Common myeloid progenitor, CD34-positive (primary cell): ENCODE measurements at regions not wholly inside any gene's neighbourhood (a gene's known extent, or its start where the extent isn't known, plus 50 kb on each side); places are given as distances from the start of the nearest gene placed in this dataset.

ENCODE experiments used
- CTCF ChIA-PET: fragments of 350-600 bp; sonication (Branson Sonifier 250); formaldehyde crosslinking; loops from one replicate; lab custom pipeline; 2021; ENCODE audit warnings: antibody characterized with exemption; lab: Charles Lee
- POLR2A ChIA-PET: fragments of 350-600 bp; sonication (Branson Sonifier 250); formaldehyde crosslinking; loops from one replicate; lab custom pipeline; 2021; ENCODE audit warnings: antibody characterized with exemption; lab: Charles Lee
- DNase-seq, 3 donors: peaks; one replicate each; pipeline versions ENCODE4 v3.0.0 to v3.0.0-alpha.2; 2013
- H3K27ac ChIP-seq, 2 experiments: 1 replicate in 1 of 2; 2 replicates in 1 of 2; pipeline ENCODE4 v1.7.0; 2013; ENCODE audit warnings: inconsistent platforms in 2 of 2, low read length in 2 of 2, mild to moderate bottlenecking in 2 of 2, low read depth in 1 of 2, moderate library complexity in 1 of 2; ENCODE audit not compliant: severe bottlenecking in 2 of 2, insufficient read depth in 1 of 2, poor library complexity in 1 of 2
- H3K27me3 ChIP-seq, 5 experiments: replicated peaks in 2 of 5; 1 replicate in 3 of 5; 2 replicates in 2 of 5; pipeline versions ENCODE4 v1.6.1 to v1.7.0; 2013; ENCODE audit warnings: low read length in 4 of 5, mild to moderate bottlenecking in 2 of 5, moderate library complexity in 2 of 5, inconsistent platforms in 1 of 5; ENCODE audit not compliant: insufficient read depth in 5 of 5, control insufficient read depth in 4 of 5
- H3K36me3 ChIP-seq, 4 experiments: 1 replicate in 2 of 4; 2 replicates in 2 of 4; pipeline versions ENCODE4 v1.6.1 to v1.7.0; 2013; ENCODE audit warnings: low read length in 3 of 4, control low read depth in 1 of 4, mild to moderate bottlenecking in 1 of 4; ENCODE audit not compliant: control insufficient read depth in 4 of 4, insufficient read depth in 4 of 4
- H3K4me1 ChIP-seq, 4 experiments: 1 replicate in 3 of 4; 2 replicates in 1 of 4; pipeline versions ENCODE4 v1.6.1 to v1.7.1; 2013; ENCODE audit warnings: low read length in 3 of 4, mild to moderate bottlenecking in 3 of 4, control low read depth in 1 of 4, inconsistent platforms in 1 of 4, moderate library complexity in 1 of 4; ENCODE audit not compliant: control insufficient read depth in 4 of 4, insufficient read depth in 4 of 4; ENCODE audit errors: control extremely low read depth in 1 of 4
- H3K4me3 ChIP-seq, 7 experiments: 1 replicate in 4 of 7; 2 replicates in 3 of 7; pipeline versions ENCODE4 v1.5.1 to v1.7.0; 2013; ENCODE audit warnings: mild to moderate bottlenecking in 7 of 7, low read length in 6 of 7, moderate library complexity in 6 of 7, inconsistent platforms in 2 of 7, low read depth in 2 of 7, control low read depth in 1 of 7; ENCODE audit not compliant: insufficient read depth in 4 of 7, control insufficient read depth in 1 of 7; ENCODE audit errors: extremely low read depth in 1 of 7
- H3K9me3 ChIP-seq, 5 experiments: 1 replicate in 4 of 5; 2 replicates in 1 of 5; pipeline versions ENCODE4 v1.6.1 to v1.7.1; 2013; ENCODE audit warnings: low read length in 4 of 5, mild to moderate bottlenecking in 2 of 5, inconsistent platforms in 1 of 5, low read depth in 1 of 5, moderate library complexity in 1 of 5; ENCODE audit not compliant: control insufficient read depth in 4 of 5, insufficient read depth in 2 of 5; ENCODE audit errors: control extremely low read depth in 1 of 5
- whole genome bisulfite sequencing: methylation state at CpG from one replicate; pipeline ENCODE4 v1.1.5; 2013; ENCODE audit not compliant: insufficient coverage; 5-methylcytosine and 5-hydroxymethylcytosine counted together

DNA sequence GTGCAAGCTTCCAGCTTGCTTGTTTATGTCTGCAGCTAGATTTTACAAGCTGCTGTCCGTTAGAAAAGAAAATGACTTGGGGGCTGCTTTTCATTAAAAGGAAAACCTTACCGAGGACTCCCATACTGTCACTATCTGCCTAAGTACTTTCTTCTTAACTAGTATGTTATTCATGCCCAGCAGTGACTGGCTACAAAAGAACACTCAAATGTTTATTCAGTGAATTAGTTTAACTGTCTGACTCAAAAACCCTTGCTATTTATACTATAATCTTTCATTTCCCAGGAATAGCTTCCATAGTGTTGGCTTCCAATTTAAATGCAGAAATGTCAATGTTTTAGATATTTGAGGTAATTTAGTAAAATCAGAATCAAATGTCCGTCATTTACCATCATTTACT, 164.9 kb downstream of the DTHD1 start:
- ChIA-PET CTCF (no interaction called here), POLR2A (no interaction called here)
- H3K9me3 ChIP-seq: no peaks in the 10 kb centered on the region
- H3K4me3 ChIP-seq: no peak overlapping the region
- H3K36me3 ChIP-seq: no peaks in the 10 kb centered on the region
- WGBS: 100% methylated on average over 1 of the region's 3 CpGs
- no peaks in the 10 kb centered on the region for H3K4me1 ChIP-seq
- H3K27ac ChIP-seq: no peak overlapping the region
- peaks cover 0 to 2% (median 0%) of the 10 kb centered on the region in 5 experiments for H3K27me3 ChIP-seq
- DNase-seq: no peak

DNA sequence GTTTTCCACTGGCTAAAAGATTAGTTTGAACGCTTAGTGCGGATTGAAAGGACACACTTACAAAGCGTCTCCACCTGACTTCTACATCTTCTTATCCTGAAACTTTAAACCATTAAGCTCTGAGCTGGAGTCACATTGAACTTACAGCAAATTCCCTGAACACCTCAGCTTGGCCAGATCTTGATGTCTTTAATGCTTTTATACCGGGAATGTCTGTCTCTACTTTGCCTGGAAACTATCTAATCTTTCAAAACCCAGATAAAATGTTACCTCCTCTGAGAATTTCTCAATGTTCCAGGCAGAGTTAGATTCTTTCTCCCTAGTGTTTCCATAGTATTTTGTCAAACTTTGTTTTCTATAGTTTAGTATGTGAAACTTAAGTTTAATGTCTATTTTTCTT, 179.9 kb downstream of the DTHD1 start:
- no peak overlapping the region for H3K4me3 ChIP-seq
- H3K27me3 ChIP-seq: no peaks in the 10 kb centered on the region
- 87% methylated on average over 3 of the region's 4 CpGs for WGBS
- ChIA-PET POLR2A (no interaction called here), CTCF (no interaction called here)
- no peaks in the 10 kb centered on the region for H3K4me1 ChIP-seq
- H3K9me3 ChIP-seq: peaks cover 0 to 2% (median 0%) of the 10 kb centered on the region in 5 experiments
- no peaks in the 10 kb centered on the region for H3K36me3 ChIP-seq
- H3K27ac ChIP-seq: no peak overlapping the region
- DNase-seq: no peak

DNA sequence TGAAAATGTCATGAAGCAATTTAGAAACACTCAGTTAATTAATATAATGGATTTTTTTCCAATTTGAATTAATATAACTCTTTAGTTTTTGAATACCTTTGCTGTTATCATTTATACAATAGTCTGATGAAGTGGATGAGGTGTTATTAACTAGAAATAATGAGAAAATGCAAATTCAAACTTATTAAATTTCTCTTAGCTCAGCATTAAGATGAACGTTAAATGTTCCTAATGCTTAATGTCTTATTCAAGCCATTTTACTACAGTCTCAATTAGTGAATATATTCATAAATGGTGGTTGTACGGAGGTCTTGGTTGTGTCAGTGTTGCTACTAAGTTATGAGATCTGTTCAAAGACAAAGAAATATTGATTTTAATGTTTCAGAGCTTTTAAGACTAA, 186.3 kb downstream of the DTHD1 start:
- Histone ChIP-seq H3K27me3 (no peaks in the 10 kb centered on the region), H3K4me3 (no peak overlapping the region), H3K9me3 (peaks cover 0 to 1% (median 0%) of the 10 kb centered on the region in 5 experiments), H3K36me3 (no peaks in the 10 kb centered on the region), H3K27ac (no peak overlapping the region), H3K4me1 (no peaks in the 10 kb centered on the region)
- ChIA-PET POLR2A (no interaction called here), CTCF (interaction anchor here (1.6 kb wide), 1 partner anchor 10 kb away, joined by 5 read pairs; no protein-coding TSS in a partner anchor)
- WGBS: no CpG with 5 or more reads among the region's 2 CpGs
- no peak for DNase-seq

DNA sequence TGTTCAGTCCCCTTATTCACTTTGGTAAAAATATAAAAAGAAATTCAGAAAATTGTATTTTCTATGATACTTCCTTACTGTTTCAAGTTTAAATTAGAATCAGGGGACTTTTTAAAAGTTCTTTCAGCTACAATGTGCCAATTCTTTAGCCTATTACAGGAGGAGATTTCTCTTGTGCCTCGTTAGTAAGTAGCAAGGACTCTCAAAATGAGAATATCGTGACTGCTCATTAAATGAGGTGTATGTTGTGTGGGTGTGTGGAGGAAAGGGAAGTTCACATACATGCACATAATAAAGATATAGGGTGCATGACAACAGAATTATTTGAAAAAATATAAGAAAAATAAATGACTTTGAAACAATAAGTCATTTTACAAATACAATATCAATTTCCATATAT, 190.5 kb downstream of the DTHD1 start:
- no CpG with 5 or more reads among the region's 2 CpGs for WGBS
- no peaks in the 10 kb centered on the region for H3K4me1 ChIP-seq
- H3K4me3 ChIP-seq: no peak overlapping the region
- no peak for DNase-seq
- H3K27me3 ChIP-seq: no peaks in the 10 kb centered on the region
- CTCF ChIA-PET: no interaction called here
- H3K9me3 ChIP-seq: peaks cover 0 to under 1% (median 0%) of the 10 kb centered on the region in 5 experiments
- H3K27ac ChIP-seq: no peak overlapping the region
- no peaks in the 10 kb centered on the region for H3K36me3 ChIP-seq
- POLR2A ChIA-PET: no interaction called here

DNA sequence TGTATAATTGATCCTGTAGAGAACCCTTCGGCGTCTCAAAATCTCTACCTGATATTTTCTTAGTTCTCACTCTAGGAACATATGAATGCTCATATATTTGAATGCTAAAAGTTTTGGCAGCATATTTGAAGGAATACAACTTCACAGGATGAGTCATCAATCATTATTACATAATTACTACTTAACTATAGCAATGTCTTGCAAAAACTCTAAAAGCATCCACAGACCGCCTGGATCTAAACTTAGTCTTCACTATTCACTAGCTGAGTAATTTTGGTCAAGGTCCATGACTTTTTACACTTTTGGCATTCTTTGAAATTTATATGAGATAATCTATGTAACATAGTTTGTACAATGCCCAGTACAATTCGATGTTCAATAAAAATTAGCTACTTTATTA, 194.7 kb downstream of the DTHD1 start:
- Histone ChIP-seq H3K4me3 (no peak overlapping the region), H3K36me3 (no peaks in the 10 kb centered on the region), H3K27me3 (no peaks in the 10 kb centered on the region), H3K4me1 (no peaks in the 10 kb centered on the region), H3K27ac (no peak overlapping the region), H3K9me3 (no peaks in the 10 kb centered on the region)
- DNase-seq: no peak
- CTCF ChIA-PET: no interaction called here
- POLR2A ChIA-PET: no interaction called here
- no CpG with 5 or more reads among the region's 4 CpGs for WGBS

DNA sequence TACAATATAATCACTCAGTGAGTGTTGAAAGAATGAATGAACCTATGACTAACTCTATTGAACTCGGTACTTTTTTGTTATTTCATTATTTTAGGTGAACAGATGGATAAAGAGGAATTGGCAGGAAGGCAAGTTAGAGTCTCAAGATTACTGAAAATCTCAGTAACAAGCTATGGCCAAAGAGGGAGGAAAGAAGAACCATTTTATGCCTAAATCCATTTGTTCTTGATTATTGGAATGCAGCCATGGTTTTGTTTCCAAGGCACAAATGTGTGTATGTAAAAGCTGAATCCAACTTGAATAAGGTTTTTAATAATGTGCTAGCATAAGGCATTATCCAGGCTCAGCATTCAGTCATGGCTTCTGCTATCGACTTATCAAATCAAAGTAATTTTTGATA, 196.4 kb downstream of the DTHD1 start:
- Histone ChIP-seq H3K27me3 (no peaks in the 10 kb centered on the region), H3K9me3 (no peaks in the 10 kb centered on the region), H3K4me1 (no peaks in the 10 kb centered on the region), H3K36me3 (no peaks in the 10 kb centered on the region), H3K27ac (no peak overlapping the region), H3K4me3 (no peak overlapping the region)
- ChIA-PET POLR2A (no interaction called here), CTCF (no interaction called here)
- WGBS: 100% methylated on average over 1 of the region's 2 CpGs
- DNase-seq: no peak

DNA sequence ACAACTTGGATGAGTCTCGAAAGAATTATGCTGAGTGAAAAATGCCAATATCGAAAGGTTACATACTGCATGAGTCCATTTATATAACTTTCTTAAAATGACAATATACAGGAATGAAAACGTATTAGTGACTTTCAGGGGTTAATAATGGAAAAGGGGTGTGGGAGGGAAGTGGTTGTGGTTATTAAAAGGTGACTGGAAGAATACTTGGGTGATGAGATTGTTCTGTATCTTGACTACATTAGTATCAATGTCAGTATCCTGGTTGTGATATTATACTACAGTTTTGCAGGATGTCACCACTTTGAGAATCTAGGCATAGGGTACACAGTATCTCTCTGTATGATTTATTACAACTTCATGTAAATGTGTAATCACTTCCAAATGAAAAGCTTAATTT, 204.5 kb downstream of the DTHD1 start:
- CTCF ChIA-PET: no interaction called here

More for the DNA sequence above, 204.5 kb downstream of the DTHD1 start:
- Histone ChIP-seq H3K9me3 (no peaks in the 10 kb centered on the region), H3K27ac (no peak overlapping the region), H3K27me3 (no peaks in the 10 kb centered on the region), H3K4me3 (no peak overlapping the region), H3K4me1 (no peaks in the 10 kb centered on the region), H3K36me3 (no peaks in the 10 kb centered on the region)
- DNase-seq: no peak
- WGBS: 100% methylated on average over 1 of the region's 3 CpGs
- POLR2A ChIA-PET: no interaction called here
